MM.1S (cell line): ENCODE measurements at regions not wholly inside any gene's neighbourhood (a gene's known extent, or its start where the extent isn't known, plus 50 kb on each side); places are given as distances from the start of the nearest gene placed in this dataset.

ENCODE experiments used
- DNase-seq: peaks from one replicate; pipeline ENCODE4 v3.0.0-alpha.2; 2015
- H2AFZ ChIP-seq: fragments of 300-600 bp; sonication (generic); 2 replicates; pipeline ENCODE4 v1.6.0; 2016; ENCODE audit warnings: antibody characterized with exemption, low read length
- H3F3A ChIP-seq: fragments of 300-600 bp; sonication (generic); 2 replicates; pipeline ENCODE4 v1.6.1; 2016; ENCODE audit warnings: mild to moderate bottlenecking, antibody characterized with exemption, low read length, moderate library complexity, mixed read lengths; ENCODE audit not compliant: insufficient read depth
- H3K27ac ChIP-seq: fragments of 300-600 bp; sonication (generic); 2 replicates; pipeline ENCODE4 v1.5.1; 2016; ENCODE audit warnings: mild to moderate bottlenecking, low read length
- H3K27me3 ChIP-seq: fragments of 300-600 bp; sonication (generic); replicated peaks from 2 replicates; pipeline ENCODE4 v1.6.0; 2016; ENCODE audit warnings: low read length; ENCODE audit not compliant: insufficient read depth
- H3K36me3 ChIP-seq: fragments of 300-600 bp; sonication (generic); replicated peaks from 2 replicates; pipeline ENCODE4 v1.6.1; 2016; ENCODE audit warnings: mild to moderate bottlenecking, low read length, mixed read lengths; ENCODE audit not compliant: insufficient read depth
- H3K4me1 ChIP-seq: fragments of 300-600 bp; sonication (generic); 2 replicates; pipeline ENCODE4 v1.6.1; 2016; ENCODE audit warnings: low read length, mixed read lengths
- H3K4me2 ChIP-seq: fragments of 300-600 bp; sonication (generic); 2 replicates; pipeline ENCODE4 v1.6.0; 2016; ENCODE audit warnings: low read depth, low read length
- H3K4me3 ChIP-seq: fragments of 300-600 bp; sonication (generic); 2 replicates; pipeline ENCODE4 v1.5.1; 2016; ENCODE audit warnings: low read length, mixed read lengths
- H3K79me2 ChIP-seq: fragments of 300-600 bp; sonication (generic); 2 replicates; pipeline ENCODE4 v1.6.1; 2016; ENCODE audit warnings: mixed run types, low read length, mixed read lengths
- H3K9ac ChIP-seq: fragments of 300-600 bp; sonication (generic); 2 replicates; pipeline ENCODE4 v1.6.1; 2016; ENCODE audit warnings: low read length, mixed read lengths
- H3K9me2 ChIP-seq: fragments of 300-600 bp; sonication (generic); replicated peaks from 2 replicates; pipeline ENCODE4 v1.6.1; 2016; ENCODE audit warnings: mild to moderate bottlenecking, low read length, mixed read lengths; ENCODE audit not compliant: insufficient read depth
- H3K9me3 ChIP-seq: fragments of 300-600 bp; sonication (generic); replicated peaks from 2 replicates; pipeline ENCODE4 v1.6.1; 2016; ENCODE audit warnings: mild to moderate bottlenecking, low read length, mixed read lengths; ENCODE audit not compliant: insufficient read depth
- H4K20me1 ChIP-seq: fragments of 300-600 bp; sonication (generic); 2 replicates; pipeline ENCODE4 v1.6.1; 2016; ENCODE audit warnings: mild to moderate bottlenecking, low read length, moderate library complexity, mixed read lengths; ENCODE audit not compliant: insufficient read depth
- EZH2 ChIP-seq: fragments of 300-600 bp; sonication (generic); optimal IDR thresholded peaks from 2 replicates; pipeline ENCODE3; 2017; ENCODE audit warnings: low read depth, mild to moderate bottlenecking, antibody characterized with exemption, low read length, mixed read lengths
- EZH2phosphoT487 ChIP-seq: fragments of 300-600 bp; sonication (generic); IDR thresholded peaks from 2 replicates; pipeline ENCODE4 v1.6.1; 2018; ENCODE audit warnings: antibody characterized with exemption, low read length
- TF ChIP-seq, protein P1 (sequence below): fragments of 300-600 bp; sonication (generic); IDR thresholded peaks from 2 replicates; pipeline ENCODE4 v1.5.1; 2016; ENCODE audit warnings: antibody characterized with exemption, low read length, mixed read lengths

- H3K79me2 ChIP-seq: no peaks in the 10 kb centered on the region
- no peak overlapping the region for H3K9ac ChIP-seq
- DNase-seq: no peak
- H3K9me3 ChIP-seq: no peaks in the 10 kb centered on the region
- TF ChIP-seq EZH2 (no peak), EZH2phosphoT487 (no peak)
- TF ChIP-seq, protein P1, sequence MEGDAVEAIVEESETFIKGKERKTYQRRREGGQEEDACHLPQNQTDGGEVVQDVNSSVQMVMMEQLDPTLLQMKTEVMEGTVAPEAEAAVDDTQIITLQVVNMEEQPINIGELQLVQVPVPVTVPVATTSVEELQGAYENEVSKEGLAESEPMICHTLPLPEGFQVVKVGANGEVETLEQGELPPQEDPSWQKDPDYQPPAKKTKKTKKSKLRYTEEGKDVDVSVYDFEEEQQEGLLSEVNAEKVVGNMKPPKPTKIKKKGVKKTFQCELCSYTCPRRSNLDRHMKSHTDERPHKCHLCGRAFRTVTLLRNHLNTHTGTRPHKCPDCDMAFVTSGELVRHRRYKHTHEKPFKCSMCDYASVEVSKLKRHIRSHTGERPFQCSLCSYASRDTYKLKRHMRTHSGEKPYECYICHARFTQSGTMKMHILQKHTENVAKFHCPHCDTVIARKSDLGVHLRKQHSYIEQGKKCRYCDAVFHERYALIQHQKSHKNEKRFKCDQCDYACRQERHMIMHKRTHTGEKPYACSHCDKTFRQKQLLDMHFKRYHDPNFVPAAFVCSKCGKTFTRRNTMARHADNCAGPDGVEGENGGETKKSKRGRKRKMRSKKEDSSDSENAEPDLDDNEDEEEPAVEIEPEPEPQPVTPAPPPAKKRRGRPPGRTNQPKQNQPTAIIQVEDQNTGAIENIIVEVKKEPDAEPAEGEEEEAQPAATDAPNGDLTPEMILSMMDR: no peak
- H3K4me3 ChIP-seq: no peak overlapping the region
- H3K36me3 ChIP-seq: no peaks in the 10 kb centered on the region
- H3K27me3 ChIP-seq: no peaks in the 10 kb centered on the region
- H3F3A ChIP-seq: no peaks in the 10 kb centered on the region
- no peaks in the 10 kb centered on the region for H3K9me2 ChIP-seq
- H3K4me1 ChIP-seq: no peaks in the 10 kb centered on the region
- H3K27ac ChIP-seq: no peak overlapping the region
- no peak overlapping the region for H3K4me2 ChIP-seq
- no peak overlapping the region for H2AFZ ChIP-seq
- H4K20me1 ChIP-seq: no peaks in the 10 kb centered on the region
These were observed 419.7 kb downstream of the ATP23 start for GRCh38 chr12:58361056-58361455.

GRCh38 chr12:58363971-58364370 lies 422.6 kb downstream of the ATP23 start:
- Histone ChIP-seq H3K9me2 (no peaks in the 10 kb centered on the region), H3K4me1 (no peaks in the 10 kb centered on the region), H3K4me2 (no peak overlapping the region), H3K9me3 (no peaks in the 10 kb centered on the region), H3K4me3 (no peak overlapping the region), H3K36me3 (no peaks in the 10 kb centered on the region), H2AFZ (no peak overlapping the region), H3K9ac (no peak overlapping the region), H3K27ac (no peak overlapping the region), H4K20me1 (no peaks in the 10 kb centered on the region), H3F3A (no peaks in the 10 kb centered on the region), H3K27me3 (no peaks in the 10 kb centered on the region), H3K79me2 (no peaks in the 10 kb centered on the region)
- TF ChIP-seq EZH2phosphoT487 (no peak), EZH2 (no peak)
- TF ChIP-seq, protein P1: no peak
- DNase-seq: no peak

DNA sequence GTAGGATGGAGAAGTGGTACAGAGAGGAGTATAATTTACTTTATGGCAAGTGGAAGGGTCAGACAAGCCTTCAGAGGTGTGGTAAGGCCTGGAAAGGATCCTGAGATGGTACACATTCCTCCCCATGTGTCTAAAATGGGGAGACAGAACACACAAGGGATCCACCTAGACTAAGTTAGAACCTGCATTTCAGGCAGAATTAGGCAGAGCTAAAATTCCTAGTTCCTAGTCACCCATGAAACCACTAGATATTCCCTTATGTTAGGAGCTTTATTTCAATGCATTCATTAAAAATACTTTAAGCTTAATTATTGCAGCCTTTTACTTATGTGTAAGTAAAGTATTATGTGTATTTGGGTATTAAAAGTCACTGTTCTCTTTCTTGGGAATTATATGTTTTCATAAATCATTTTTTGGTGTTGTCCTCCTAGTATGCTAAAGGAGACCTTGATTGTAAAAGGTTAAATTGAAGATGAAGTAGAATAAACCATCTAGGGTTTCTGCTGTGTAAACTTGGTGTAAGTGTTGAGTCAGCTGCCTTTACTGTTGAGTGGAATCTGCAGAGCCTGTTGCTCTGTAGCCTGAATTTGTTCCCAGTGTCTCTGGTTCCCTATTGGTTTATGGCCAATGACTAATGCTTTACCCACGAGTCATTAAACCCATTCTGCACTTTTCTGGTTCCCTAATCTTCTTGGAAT lies 423.2 kb downstream of the ATP23 start:
- H3K27ac ChIP-seq: no peak overlapping the region
- no peaks in the 10 kb centered on the region for H3F3A ChIP-seq
- no peak overlapping the region for H3K9ac ChIP-seq
- TF ChIP-seq EZH2 (no peak), EZH2phosphoT487 (no peak)
- TF ChIP-seq, protein P1: no peak
- DNase-seq: no peak
- no peaks in the 10 kb centered on the region for H3K4me1 ChIP-seq
- no peaks in the 10 kb centered on the region for H3K79me2 ChIP-seq
- no peaks in the 10 kb centered on the region for H3K9me3 ChIP-seq
- no peak overlapping the region for H3K4me2 ChIP-seq
- no peak overlapping the region for H3K4me3 ChIP-seq
- H3K9me2 ChIP-seq: no peaks in the 10 kb centered on the region
- H4K20me1 ChIP-seq: no peaks in the 10 kb centered on the region
- no peaks in the 10 kb centered on the region for H3K36me3 ChIP-seq
- H2AFZ ChIP-seq: no peak overlapping the region
- no peaks in the 10 kb centered on the region for H3K27me3 ChIP-seq
